H1 (cell line): ENCODE measurements at regions not wholly inside any gene's neighbourhood (a gene's known extent, or its start where the extent isn't known, plus 50 kb on each side); places are given as distances from the start of the nearest gene placed in this dataset.

Source experiments
- CTCF ChIA-PET: fragments of 300-600 bp; sonication (Branson Sonifier 250); formaldehyde crosslinking; loops from one replicate; lab custom pipeline; 2021; ENCODE audit not compliant: partially characterized antibody; lab: Charles Lee
- POLR2A ChIA-PET: fragments of 300-600 bp; sonication (Branson Sonifier 250); formaldehyde crosslinking; loops from one replicate; lab custom pipeline; 2021; ENCODE audit warnings: inconsistent platforms; ENCODE audit not compliant: partially characterized antibody; lab: Charles Lee
- DNase-seq, 2 experiments: peaks; one replicate each; pipeline versions ENCODE4 v3.0.0 to v3.0.0-alpha.2; 2010 to 2022; ENCODE audit warnings: low spot score in 2 of 2, low read depth in 1 of 2, mixed read lengths in 1 of 2
- FAIRE-seq: peaks from 2 replicates; lab custom pipeline; 2011; peaks lifted over from hg19 to GRCh38; lab: Jason Lieb, UNC
- H2AFZ ChIP-seq: 2 replicates; pipeline ENCODE4 v1.8.1; 2012; ENCODE audit warnings: low read length, inconsistent platforms
- H2AK5ac ChIP-seq: 2 replicates; pipeline ENCODE4 v1.6.1; 2013; ENCODE audit warnings: low read depth, low read length
- H2BK120ac ChIP-seq: replicated peaks from 2 replicates; pipeline ENCODE3; 2013; ENCODE audit warnings: low read depth, low read length, inconsistent platforms
- H2BK12ac ChIP-seq: 2 replicates; pipeline ENCODE4 v1.6.1; 2013; ENCODE audit warnings: low read depth, low read length
- H2BK15ac ChIP-seq: 2 replicates; pipeline ENCODE4 v1.6.1; 2013; ENCODE audit warnings: low read length
- H2BK20ac ChIP-seq: 2 replicates; pipeline ENCODE4 v1.6.1; 2013; ENCODE audit warnings: low read length
- H2BK5ac ChIP-seq: 2 replicates; pipeline ENCODE4 v1.6.1; 2013; ENCODE audit warnings: low read depth, low read length
- H3K14ac ChIP-seq: 2 replicates; pipeline ENCODE4 v1.6.1; 2013; ENCODE audit warnings: inconsistent platforms; ENCODE audit not compliant: insufficient read length
- H3K18ac ChIP-seq: 2 replicates; pipeline ENCODE4 v1.6.1; 2013; ENCODE audit warnings: low read length; ENCODE audit errors: extremely low read depth
- H3K23ac ChIP-seq: 2 replicates; pipeline ENCODE4 v1.6.1; 2013; ENCODE audit warnings: inconsistent platforms; ENCODE audit not compliant: insufficient read length
- H3K23me2 ChIP-seq: 2 replicates; pipeline ENCODE4 v1.6.1; 2013; ENCODE audit warnings: low read depth, low read length
- H3K27ac ChIP-seq: 2 replicates; pipeline ENCODE4 v1.6.1; 2011; ENCODE audit warnings: low read depth, low read length, inconsistent platforms
- H3K27me3 ChIP-seq, 4 experiments: replicated peaks in 1 of 4; 1 replicate in 1 of 4; 2 replicates in 3 of 4; pipeline versions ENCODE4 v1.6.1 to v1.8.1; 2011 to 2013; ENCODE audit warnings: low read length in 3 of 4, mild to moderate bottlenecking in 3 of 4, inconsistent platforms in 2 of 4, mixed read lengths in 2 of 4, moderate library complexity in 1 of 4; ENCODE audit not compliant: control insufficient read depth in 3 of 4, insufficient read depth in 3 of 4; ENCODE audit errors: extremely low read depth in 1 of 4
- H3K36me3 ChIP-seq, 4 experiments: 2 replicates each; pipeline versions ENCODE4 v1.6.1 to v1.8.1; 2011 to 2013; ENCODE audit warnings: mild to moderate bottlenecking in 4 of 4, low read length in 3 of 4, moderate library complexity in 2 of 4, control low read depth in 1 of 4, inconsistent platforms in 1 of 4; ENCODE audit not compliant: insufficient read depth in 4 of 4, control insufficient read depth in 2 of 4
- H3K4ac ChIP-seq: replicated peaks from 2 replicates; pipeline ENCODE3; 2013; ENCODE audit warnings: low read length, low read depth, mixed read lengths, inconsistent platforms; ENCODE audit not compliant: insufficient read length
- H3K4me1 ChIP-seq, 4 experiments: replicated peaks in 1 of 4; 1 replicate in 1 of 4; 2 replicates in 3 of 4; pipeline versions ENCODE4 v1.6.1 to v1.8.1; 2011 to 2013; ENCODE audit warnings: low read length in 3 of 4, inconsistent platforms in 2 of 4, mixed read lengths in 1 of 4; ENCODE audit not compliant: insufficient read depth in 4 of 4, control insufficient read depth in 3 of 4
- H3K4me2 ChIP-seq, 2 experiments: 2 replicates each; pipeline versions ENCODE4 v1.6.1 to v1.8.1; 2011 to 2013; ENCODE audit warnings: low read depth in 2 of 2, low read length in 2 of 2, control low read depth in 1 of 2, inconsistent platforms in 1 of 2, mild to moderate bottlenecking in 1 of 2; ENCODE audit not compliant: insufficient read depth in 1 of 2
- H3K4me3 ChIP-seq, 4 experiments: fragments of 200-600, 300-600 bp in 1 of 4; sonication (generic), shearing (Covaris generic), sonication (Bioruptor Twin) in 1 of 4; 2 replicates each; pipeline versions ENCODE4 v1.5.1 to v1.8.1; 2011 to 2016; ENCODE audit warnings: low read length in 4 of 4, low read depth in 3 of 4, control low read depth in 2 of 4, inconsistent platforms in 2 of 4, mild to moderate bottlenecking in 2 of 4, mixed read lengths in 1 of 4, moderate library complexity in 1 of 4; ENCODE audit not compliant: insufficient read depth in 2 of 4; ENCODE audit errors: extremely low read depth in 1 of 4
- H3K56ac ChIP-seq: replicated peaks from 2 replicates; pipeline ENCODE3; 2013; ENCODE audit warnings: low read depth, mild to moderate bottlenecking, mixed read lengths, low read length, inconsistent platforms; ENCODE audit not compliant: insufficient read length
- H3K79me1 ChIP-seq: 2 replicates; pipeline ENCODE4 v1.6.1; 2013; ENCODE audit warnings: low read depth, low read length, control low read depth
- H3K79me2 ChIP-seq, 2 experiments: 2 replicates each; pipeline versions ENCODE4 v1.6.1 to v1.8.1; 2012 to 2013; ENCODE audit warnings: low read length in 2 of 2, mild to moderate bottlenecking in 2 of 2, inconsistent platforms in 1 of 2; ENCODE audit not compliant: insufficient read depth in 2 of 2, control insufficient read depth in 1 of 2
- H3K9ac ChIP-seq, 4 experiments: replicated peaks in 1 of 4; 1 replicate in 1 of 4; 2 replicates in 3 of 4; pipeline versions ENCODE4 v1.6.1 to v1.8.1; 2011 to 2013; ENCODE audit warnings: low read depth in 3 of 4, low read length in 3 of 4, control low read depth in 2 of 4, mild to moderate bottlenecking in 2 of 4, moderate library complexity in 2 of 4, inconsistent platforms in 1 of 4; ENCODE audit errors: extremely low read depth in 1 of 4
- H3K9me3 ChIP-seq, 2 experiments: 2 replicates each; pipeline versions ENCODE4 v1.6.1 to v1.8.1; 2012 to 2013; ENCODE audit warnings: mild to moderate bottlenecking in 2 of 2, moderate library complexity in 2 of 2, control low read depth in 1 of 2, inconsistent platforms in 1 of 2, low read depth in 1 of 2, low read length in 1 of 2, mixed read lengths in 1 of 2; ENCODE audit not compliant: insufficient read depth in 2 of 2
- H4K20me1 ChIP-seq, 2 experiments: replicated peaks in 1 of 2; 2 replicates each; pipeline versions ENCODE3 to v1.8.1; 2011 to 2013; ENCODE audit warnings: inconsistent platforms in 2 of 2, low read length in 2 of 2, mild to moderate bottlenecking in 1 of 2; ENCODE audit not compliant: insufficient read depth in 2 of 2, control insufficient read depth in 1 of 2
- H4K5ac ChIP-seq: 2 replicates; pipeline ENCODE4 v1.6.1; 2013; ENCODE audit warnings: low read length, low read depth, mixed read lengths, inconsistent platforms; ENCODE audit not compliant: insufficient read length
- H4K8ac ChIP-seq: 2 replicates; pipeline ENCODE4 v1.8.0; 2013; ENCODE audit warnings: mild to moderate bottlenecking, moderate library complexity, low read length, inconsistent platforms; ENCODE audit not compliant: insufficient read depth; ENCODE audit errors: extremely low read depth
- H4K91ac ChIP-seq: replicated peaks from 2 replicates; pipeline ENCODE3; 2013; ENCODE audit warnings: low read length, mixed read lengths, inconsistent platforms; ENCODE audit not compliant: insufficient read length
- EZH2 ChIP-seq: fragments of 200-600 bp; sonication (generic); IDR thresholded peaks from 2 replicates; pipeline ENCODE4 v1.7.1; 2012; ENCODE audit warnings: low read depth, mild to moderate bottlenecking, moderate library complexity, low read length, inconsistent platforms; ENCODE audit not compliant: severe bottlenecking
- FOSL1 ChIP-seq: IDR thresholded peaks from 2 replicates; pipeline ENCODE4 v1.6.1; 2011; ENCODE audit warnings: mild to moderate bottlenecking, low read depth, low read length, moderate library complexity; ENCODE audit not compliant: insufficient read depth
- HDAC6 ChIP-seq: IDR thresholded peaks from one replicate; pipeline ENCODE4 v1.7.1; 2012; ENCODE audit warnings: low read depth, mild to moderate bottlenecking, inconsistent platforms, low read length, moderate library complexity
- POLR2A ChIP-seq, 2 experiments: IDR thresholded peaks; 1 replicate in 1 of 2; 2 replicates in 1 of 2; pipeline ENCODE4 v1.6.1; 2011; ENCODE audit warnings: low read depth in 2 of 2, low read length in 2 of 2, mild to moderate bottlenecking in 2 of 2; ENCODE audit errors: control extremely low read depth in 1 of 2
- RXRA ChIP-seq: IDR thresholded peaks from 2 replicates; pipeline ENCODE4 v1.6.1; 2011; ENCODE audit warnings: low read depth, mild to moderate bottlenecking, low read length, moderate library complexity; ENCODE audit not compliant: insufficient read depth
- TCF12 ChIP-seq: IDR thresholded peaks from 2 replicates; pipeline ENCODE4 v1.6.1; 2011; ENCODE audit warnings: low read depth, mild to moderate bottlenecking, low read length
- YY1 ChIP-seq: IDR thresholded peaks from 2 replicates; pipeline ENCODE4 v1.6.1; 2011; ENCODE audit warnings: low read depth, mild to moderate bottlenecking, low read length
- WGBS, 2 experiments: shearing (Covaris generic) in 1 of 2; methylation state at CpG; one replicate each; pipeline versions ENCODE4 v1.1.6 to v1.1.7; 2013 to 2015; ENCODE audit warnings: low lambda C conversion rate in 2 of 2, mixed read lengths in 2 of 2, inconsistent platforms in 1 of 2, low coverage in 1 of 2, missing lambda C conversion rate in 1 of 2; ENCODE audit not compliant: insufficient replicate concordance in 2 of 2, insufficient coverage in 1 of 2, insufficient read length in 1 of 2; ENCODE audit errors: extremely low coverage in 1 of 2, missing lambda C conversion rate in 1 of 2; 5-methylcytosine and 5-hydroxymethylcytosine counted together
- TF ChIP-seq, protein P1 (sequence below): IDR thresholded peaks from 2 replicates; pipeline ENCODE4 v1.6.1; 2012; ENCODE audit warnings: low read length, inconsistent platforms
- TF ChIP-seq, protein P2 (sequence below), 3 experiments: IDR thresholded peaks; 1 replicate in 2 of 3; 2 replicates in 1 of 3; pipeline versions ENCODE4 v1.5.1 to v1.6.1; 2011; ENCODE audit warnings: low read length in 3 of 3, mild to moderate bottlenecking in 3 of 3, inconsistent platforms in 2 of 3, low read depth in 1 of 3, moderate library complexity in 1 of 3; ENCODE audit not compliant: insufficient read depth in 1 of 3; ENCODE audit errors: control extremely low read depth in 1 of 3

DNA sequence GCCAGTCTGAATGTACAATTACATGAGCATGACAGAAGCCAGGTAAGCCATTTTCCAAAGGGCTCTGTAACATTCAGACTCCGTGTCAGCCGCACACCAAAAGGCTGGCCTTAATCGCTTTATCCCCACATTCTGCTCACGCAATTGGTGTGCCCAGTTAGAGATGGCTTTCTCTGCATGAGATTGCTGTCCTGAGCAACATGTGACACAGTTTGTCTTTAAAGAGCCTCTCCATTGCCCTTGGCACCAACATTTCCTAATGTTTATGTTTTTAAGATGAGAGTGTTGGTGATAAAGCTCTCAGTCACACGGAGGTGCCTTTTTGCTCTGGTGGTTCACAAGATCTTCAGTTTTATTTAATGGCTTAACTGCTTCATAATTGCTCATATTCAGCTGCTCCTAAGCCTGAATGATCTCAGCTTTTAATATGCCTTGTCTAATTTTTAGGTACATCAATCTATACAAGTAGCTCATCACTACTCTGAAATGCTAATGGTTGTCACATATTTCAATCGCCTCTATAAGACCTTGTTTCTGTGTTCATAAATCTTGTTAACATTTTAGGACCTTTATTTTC, 164.8 kb upstream of the ACVR2A start:
- FAIRE-seq (no peak), DNase-seq (no peak)
- H3K9me3 ChIP-seq, result no peaks in the 10 kb centered on the region
- H2AFZ ChIP-seq, result peak overlapping the region; percentile 71; the same call in 1 of the 2 replicates
- no peaks in the 10 kb centered on the region for H3K79me1 ChIP-seq
- H3K9ac ChIP-seq, result no peak overlapping the region
- no peaks in the 10 kb centered on the region for H3K36me3 ChIP-seq
- ChIA-PET POLR2A (no interaction called here), CTCF (no interaction called here)
- TF ChIP-seq FOSL1 (no peak), RXRA (no peak), EZH2 (no peak), TCF12 (no peak), POLR2A (IDR thresholded peaks at IDR 0.05; ENCODE audit: control extremely low read depth in 1 of 2, low read depth in 2 of 2, low read length in 2 of 2) (no peak), HDAC6 (no peak), YY1 (no peak)
- TF ChIP-seq, protein P1, sequence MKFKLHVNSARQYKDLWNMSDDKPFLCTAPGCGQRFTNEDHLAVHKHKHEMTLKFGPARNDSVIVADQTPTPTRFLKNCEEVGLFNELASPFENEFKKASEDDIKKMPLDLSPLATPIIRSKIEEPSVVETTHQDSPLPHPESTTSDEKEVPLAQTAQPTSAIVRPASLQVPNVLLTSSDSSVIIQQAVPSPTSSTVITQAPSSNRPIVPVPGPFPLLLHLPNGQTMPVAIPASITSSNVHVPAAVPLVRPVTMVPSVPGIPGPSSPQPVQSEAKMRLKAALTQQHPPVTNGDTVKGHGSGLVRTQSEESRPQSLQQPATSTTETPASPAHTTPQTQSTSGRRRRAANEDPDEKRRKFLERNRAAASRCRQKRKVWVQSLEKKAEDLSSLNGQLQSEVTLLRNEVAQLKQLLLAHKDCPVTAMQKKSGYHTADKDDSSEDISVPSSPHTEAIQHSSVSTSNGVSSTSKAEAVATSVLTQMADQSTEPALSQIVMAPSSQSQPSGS, result no peak
- TF ChIP-seq, protein P2, sequence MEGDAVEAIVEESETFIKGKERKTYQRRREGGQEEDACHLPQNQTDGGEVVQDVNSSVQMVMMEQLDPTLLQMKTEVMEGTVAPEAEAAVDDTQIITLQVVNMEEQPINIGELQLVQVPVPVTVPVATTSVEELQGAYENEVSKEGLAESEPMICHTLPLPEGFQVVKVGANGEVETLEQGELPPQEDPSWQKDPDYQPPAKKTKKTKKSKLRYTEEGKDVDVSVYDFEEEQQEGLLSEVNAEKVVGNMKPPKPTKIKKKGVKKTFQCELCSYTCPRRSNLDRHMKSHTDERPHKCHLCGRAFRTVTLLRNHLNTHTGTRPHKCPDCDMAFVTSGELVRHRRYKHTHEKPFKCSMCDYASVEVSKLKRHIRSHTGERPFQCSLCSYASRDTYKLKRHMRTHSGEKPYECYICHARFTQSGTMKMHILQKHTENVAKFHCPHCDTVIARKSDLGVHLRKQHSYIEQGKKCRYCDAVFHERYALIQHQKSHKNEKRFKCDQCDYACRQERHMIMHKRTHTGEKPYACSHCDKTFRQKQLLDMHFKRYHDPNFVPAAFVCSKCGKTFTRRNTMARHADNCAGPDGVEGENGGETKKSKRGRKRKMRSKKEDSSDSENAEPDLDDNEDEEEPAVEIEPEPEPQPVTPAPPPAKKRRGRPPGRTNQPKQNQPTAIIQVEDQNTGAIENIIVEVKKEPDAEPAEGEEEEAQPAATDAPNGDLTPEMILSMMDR (IDR thresholded peaks at IDR 0.05; ENCODE audit: control extremely low read depth in 1 of 3, insufficient read depth in 1 of 3, low read depth in 1 of 3, low read length in 3 of 3), result no peak
- no peak overlapping the region for H3K56ac ChIP-seq
- no peak overlapping the region for H2BK20ac ChIP-seq
- no peak overlapping the region for H2BK12ac ChIP-seq
- no peak overlapping the region for H2BK120ac ChIP-seq
- H4K20me1 ChIP-seq, result no peaks in the 10 kb centered on the region
- no peak overlapping the region for H4K91ac ChIP-seq
- no peak overlapping the region for H2BK5ac ChIP-seq
- WGBS, 2 experiments, result 95% methylated on average over 6 of the region's 6 CpGs; no CpG with 5 or more reads in 1 of the 2 experiments
- H3K27me3 ChIP-seq, result no peaks in the 10 kb centered on the region
- no peak overlapping the region for H2AK5ac ChIP-seq
- H3K18ac ChIP-seq, result no peak overlapping the region
- peaks cover 0 to 2% (median 0%) of the 10 kb centered on the region in 4 experiments; a peak in 1 of 7 replicates for H3K4me1 ChIP-seq
- no peaks in the 10 kb centered on the region for H3K23me2 ChIP-seq
- H4K8ac ChIP-seq, result no peak overlapping the region
- no peak overlapping the region for H3K14ac ChIP-seq
- H3K23ac ChIP-seq, result no peak overlapping the region
- no peak overlapping the region for H2BK15ac ChIP-seq
- no peak overlapping the region for H3K4me2 ChIP-seq
- H3K4me3 ChIP-seq, result no peak overlapping the region
- H3K4ac ChIP-seq, result no peak overlapping the region
- H3K79me2 ChIP-seq, result no peaks in the 10 kb centered on the region
- H4K5ac ChIP-seq, result no peak overlapping the region
- no peak overlapping the region for H3K27ac ChIP-seq
